ENCODE measurements at regions not wholly inside any gene's neighbourhood (a gene's known extent, or its start where the extent isn't known, plus 50 kb on each side); places are given as distances from the start of the nearest gene placed in this dataset.

DNA sequence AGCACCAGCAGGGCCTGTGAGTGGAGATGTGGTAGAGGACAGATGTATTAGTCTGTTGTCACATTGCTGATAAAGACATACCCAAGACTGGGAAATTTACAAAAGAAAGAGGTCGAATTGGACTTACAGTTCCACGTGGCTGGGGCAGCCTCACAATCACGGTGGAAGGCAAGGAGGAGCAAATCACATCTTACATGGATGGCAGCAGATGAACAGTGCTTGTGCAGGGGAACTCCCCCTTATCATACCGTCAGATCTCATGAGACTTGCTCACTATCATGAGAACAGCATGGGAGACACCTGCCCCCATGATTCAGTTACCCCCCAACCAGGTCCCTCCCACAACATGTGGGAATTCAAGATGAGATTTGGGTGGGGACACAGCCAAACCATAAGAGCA is 361.9 kb downstream of the VRK1 start:
- no peak for FAIRE-seq
- CTCF ChIA-PET (ENCODE audit: low intra/inter-chr PET ratio, low total read pairs) = no interaction called here
- TF ChIP-seq ZNF562 (CRISPR knock-in tag; IDR thresholded peaks at IDR 0.05; ENCODE audit: borderline replicate concordance) = no peak
- TF ChIP-seq ZNF431 (CRISPR knock-in tag; IDR thresholded peaks at IDR 0.05; ENCODE audit: borderline replicate concordance, low read depth) = 0 out of 2 replicates have a peak, but pooled peaks have one; percentile 50
- TF ChIP-seq ZNF770 (CRISPR knock-in tag; IDR thresholded peaks at IDR 0.05) = no peak
- no peak for TF ChIP-seq ZBTB38 (CRISPR knock-in tag; IDR thresholded peaks at IDR 0.05)
- no peak for TF ChIP-seq ZNF878 (CRISPR knock-in tag; IDR thresholded peaks at IDR 0.05)
- no peak for TF ChIP-seq KDM4B (CRISPR knock-in tag; IDR thresholded peaks at IDR 0.05)
- no peak for TF ChIP-seq ZNF44 (CRISPR knock-in tag; IDR thresholded peaks at IDR 0.05)

DNA sequence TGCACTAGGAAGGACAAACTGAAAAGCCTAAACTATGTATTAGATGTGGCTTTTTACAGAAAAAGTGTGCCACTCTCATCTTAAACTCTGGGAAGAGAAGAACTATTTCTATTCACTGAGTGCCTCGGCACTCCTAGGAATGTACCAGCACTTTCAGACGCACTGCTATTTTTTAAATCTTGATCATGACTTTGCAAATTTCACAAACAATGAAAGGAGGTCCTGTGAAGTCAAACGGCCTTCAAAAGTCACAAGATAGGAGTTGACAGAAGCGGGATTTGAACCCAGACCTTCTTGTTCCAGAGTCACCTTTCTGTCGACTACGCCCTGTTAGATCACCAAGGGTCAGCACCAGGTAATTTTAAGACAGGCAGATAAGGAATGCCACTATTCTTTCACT is 365.4 kb downstream of the VRK1 start:
- Histone ChIP-seq H3K79me2 (ENCODE audit: insufficient read depth, low read length) (no peaks in the 10 kb centered on the region), H3K4me2 (ENCODE audit: low read depth, low read length) (no peak overlapping the region), H4K20me1 (ENCODE audit: insufficient read depth, low read length) (no peaks in the 10 kb centered on the region), H3K36me3 (replicated peaks in 1 of 2; ENCODE audit: control insufficient read depth in 1 of 2, insufficient read depth in 2 of 2, low read length in 2 of 2) (no peaks in the 10 kb centered on the region), H3K9me3 (ENCODE audit: low read length) (peaks cover 11% of the 10 kb centered on the region), H3K4me1 (ENCODE audit: insufficient read depth, low read length) (no peaks in the 10 kb centered on the region), H2AFZ (ENCODE audit: low read length) (no peak overlapping the region), H3K4me3 (replicated peaks in 1 of 3; ENCODE audit: insufficient read depth in 1 of 3, low read depth in 2 of 3, low read length in 3 of 3) (no peak overlapping the region), H3K27me3 (ENCODE audit: control insufficient read depth in 1 of 2, insufficient read depth in 2 of 2, low read length in 2 of 2) (no peaks in the 10 kb centered on the region), H3K27ac (ENCODE audit: extremely low read length, insufficient read depth, low read length) (no peak overlapping the region), H3K9ac (ENCODE audit: insufficient read depth, low read depth, low read length) (no peak overlapping the region)
- 28% methylated on average over 6 of the region's 6 CpGs for WGBS (ENCODE audit: low lambda C conversion rate)
- no peak for DNase-seq (ENCODE audit: low spot score)
- no peak for ATAC-seq
- FAIRE-seq = no peak
- no peak for TF ChIP-seq NR1H2 (CRISPR knock-in tag; IDR thresholded peaks at IDR 0.05; ENCODE audit: borderline replicate concordance, low read depth)
- peak; percentile 59 for TF ChIP-seq NFE2L2 (IDR thresholded peaks at IDR 0.05; ENCODE audit: low read length)
- TF ChIP-seq ZNF468 (CRISPR knock-in tag; IDR thresholded peaks at IDR 0.05) = no peak
- TF ChIP-seq ZNF260 (CRISPR knock-in tag; IDR thresholded peaks at IDR 0.05; ENCODE audit: borderline replicate concordance, low read depth) = no peak
- POLR2A ChIA-PET = no interaction called here
- no TSS peak for BruUV-seq (replicated peaks)
- intact Hi-C loops (cut with micrococcal nuclease; ENCODE audit: unreplicated experiment) (no loop called here), in situ Hi-C loops (cut with HindIII; ENCODE audit: extremely low pct_ligation_motif_present, low pct_unique_long_range_greater_than_20kb) (no loop called here)
- CTCF ChIA-PET (ENCODE audit: low intra/inter-chr PET ratio, low total read pairs) = no interaction called here

More for the DNA sequence above, 361.9 kb downstream of the VRK1 start:
- no peak overlapping the region for H2AFZ ChIP-seq (ENCODE audit: low read length)
- 0% methylated on average over 4 of the region's 4 CpGs for WGBS (ENCODE audit: low lambda C conversion rate)
- ATAC-seq (no peak), DNase-seq (ENCODE audit: low spot score) (no peak)
- H3K79me2 ChIP-seq (ENCODE audit: insufficient read depth, low read length) = no peaks in the 10 kb centered on the region
- in situ Hi-C loops (cut with HindIII; ENCODE audit: extremely low pct_ligation_motif_present, low pct_unique_long_range_greater_than_20kb) (no loop called here), intact Hi-C loops (cut with micrococcal nuclease; ENCODE audit: unreplicated experiment) (no loop called here)
- no peaks in the 10 kb centered on the region for H4K20me1 ChIP-seq (ENCODE audit: insufficient read depth, low read length)
- H3K36me3 ChIP-seq (replicated peaks in 1 of 2; ENCODE audit: control insufficient read depth in 1 of 2, insufficient read depth in 2 of 2, low read length in 2 of 2) = no peaks in the 10 kb centered on the region
- H3K9ac ChIP-seq (ENCODE audit: insufficient read depth, low read depth, low read length) = no peak overlapping the region
- no peak overlapping the region for H3K27ac ChIP-seq (ENCODE audit: extremely low read length, insufficient read depth, low read length)
- H3K4me3 ChIP-seq (replicated peaks in 1 of 3; ENCODE audit: insufficient read depth in 1 of 3, low read depth in 2 of 3, low read length in 3 of 3) = no peak overlapping the region
- H3K4me1 ChIP-seq (ENCODE audit: insufficient read depth, low read length) = no peaks in the 10 kb centered on the region
- no peaks in the 10 kb centered on the region for H3K27me3 ChIP-seq (ENCODE audit: control insufficient read depth in 1 of 2, insufficient read depth in 2 of 2, low read length in 2 of 2)
- no TSS peak for BruUV-seq (replicated peaks)
- POLR2A ChIA-PET = no interaction called here
- H3K4me2 ChIP-seq (ENCODE audit: low read depth, low read length) = no peak overlapping the region
- peaks cover 11% of the 10 kb centered on the region for H3K9me3 ChIP-seq (ENCODE audit: low read length)

Data from HepG2 (cell line).